H9 (cell line): ENCODE measurements at regions not wholly inside any gene's neighbourhood (a gene's known extent, or its start where the extent isn't known, plus 50 kb on each side); places are given as distances from the start of the nearest gene placed in this dataset.
A peak's percentile ranks its signal among the peaks of the same experiment; 100 is the strongest.

Source experiments
- DNase-seq: peaks from one replicate; pipeline ENCODE4 v3.0.0-alpha.2; 2017
- H2AFZ ChIP-seq: one replicate; pipeline ENCODE4 v1.6.1; 2013; ENCODE audit warnings: mild to moderate bottlenecking, low read length, control low read depth, moderate library complexity
- H2AK5ac ChIP-seq: 2 replicates; pipeline ENCODE4 v1.6.1; 2013; ENCODE audit warnings: low read length, control low read depth, mixed read lengths; ENCODE audit not compliant: insufficient read length
- H2BK120ac ChIP-seq: one replicate; pipeline ENCODE4 v1.6.1; 2013; ENCODE audit warnings: low read depth, mild to moderate bottlenecking, low read length, control low read depth, inconsistent platforms; ENCODE audit not compliant: poor library complexity, severe bottlenecking
- H2BK12ac ChIP-seq: 2 replicates; pipeline ENCODE4 v1.6.1; 2013; ENCODE audit warnings: low read length, control low read depth, mixed read lengths, low read depth; ENCODE audit not compliant: insufficient read length
- H2BK15ac ChIP-seq: 2 replicates; pipeline ENCODE4 v1.6.1; 2013; ENCODE audit warnings: low read depth, low read length, control low read depth
- H2BK20ac ChIP-seq: one replicate; pipeline ENCODE4 v1.6.1; 2013; ENCODE audit warnings: low read depth, mild to moderate bottlenecking, low read length, control low read depth, inconsistent platforms; ENCODE audit not compliant: poor library complexity, severe bottlenecking
- H2BK5ac ChIP-seq: 2 replicates; pipeline ENCODE4 v1.6.1; 2013; ENCODE audit warnings: low read length, control low read depth, mixed read lengths; ENCODE audit not compliant: insufficient read length
- H3K14ac ChIP-seq: 2 replicates; pipeline ENCODE4 v1.6.1; 2013; ENCODE audit warnings: low read length, control low read depth; ENCODE audit not compliant: insufficient read depth
- H3K18ac ChIP-seq: 2 replicates; pipeline ENCODE4 v1.6.1; 2013; ENCODE audit warnings: low read depth, mild to moderate bottlenecking, mixed read lengths, low read length, control low read depth; ENCODE audit not compliant: insufficient read length
- H3K23ac ChIP-seq: 2 replicates; pipeline ENCODE4 v1.6.1; 2013; ENCODE audit warnings: low read length, control low read depth, mixed read lengths, low read depth; ENCODE audit not compliant: insufficient read length
- H3K23me2 ChIP-seq: 2 replicates; pipeline ENCODE4 v1.6.1; 2013; ENCODE audit warnings: low read depth, mild to moderate bottlenecking, mixed read lengths, low read length, control low read depth; ENCODE audit not compliant: insufficient read length, poor library complexity, severe bottlenecking
- H3K27ac ChIP-seq: 2 replicates; pipeline ENCODE4 v1.5.1; 2013; ENCODE audit warnings: low read length, control low read depth, mixed read lengths, low read depth; ENCODE audit not compliant: insufficient read length
- H3K27me3 ChIP-seq: 2 replicates; pipeline ENCODE4 v1.6.1; 2013; ENCODE audit warnings: low read length, control low read depth, inconsistent platforms; ENCODE audit not compliant: insufficient read depth
- H3K4ac ChIP-seq: 2 replicates; pipeline ENCODE4 v1.6.1; 2013; ENCODE audit warnings: low read depth, mild to moderate bottlenecking, control low read depth, inconsistent platforms, low read length, moderate library complexity
- H3K4me1 ChIP-seq: 2 replicates; pipeline ENCODE4 v1.6.1; 2013; ENCODE audit warnings: low read length, control low read depth, inconsistent platforms; ENCODE audit not compliant: insufficient read depth
- H3K4me2 ChIP-seq: 2 replicates; pipeline ENCODE4 v1.6.1; 2013; ENCODE audit warnings: low read length, control low read depth, mixed read lengths; ENCODE audit not compliant: insufficient read length, insufficient read depth
- H3K56ac ChIP-seq: 2 replicates; pipeline ENCODE4 v1.6.1; 2013; ENCODE audit warnings: low read depth, mild to moderate bottlenecking, mixed read lengths, low read length, control low read depth; ENCODE audit not compliant: insufficient read length
- H3K79me1 ChIP-seq: 2 replicates; pipeline ENCODE4 v1.6.1; 2013; ENCODE audit warnings: low read depth, mild to moderate bottlenecking, moderate library complexity, low read length, control low read depth, inconsistent platforms; ENCODE audit not compliant: insufficient read depth, poor library complexity, severe bottlenecking
- H3K79me2 ChIP-seq: 2 replicates; pipeline ENCODE4 v1.6.1; 2013; ENCODE audit warnings: low read length, control low read depth, inconsistent platforms; ENCODE audit not compliant: insufficient read depth
- H3K9ac ChIP-seq: 2 replicates; pipeline ENCODE4 v1.6.1; 2013; ENCODE audit warnings: low read length, control low read depth, mixed read lengths; ENCODE audit not compliant: insufficient read length; ENCODE audit errors: extremely low read depth
- H3K9me3 ChIP-seq: one replicate; pipeline ENCODE4 v1.6.1; 2013; ENCODE audit warnings: low read depth, low read length, inconsistent platforms; ENCODE audit not compliant: control insufficient read depth
- H3T11ph ChIP-seq: one replicate; pipeline ENCODE4 v1.6.1; 2013; ENCODE audit warnings: mild to moderate bottlenecking, low read length, control low read depth, inconsistent platforms
- H4K20me1 ChIP-seq: one replicate; pipeline ENCODE4 v1.6.1; 2013; ENCODE audit not compliant: control insufficient read depth, insufficient read length, insufficient read depth
- H4K5ac ChIP-seq: 2 replicates; pipeline ENCODE4 v1.6.1; 2013; ENCODE audit warnings: low read depth, mild to moderate bottlenecking, mixed read lengths, low read length, control low read depth; ENCODE audit not compliant: insufficient read length
- H4K8ac ChIP-seq: replicated peaks from 2 replicates; pipeline ENCODE4 v1.6.1; 2013; ENCODE audit warnings: low read length, control low read depth, mixed read lengths, low read depth; ENCODE audit not compliant: insufficient read length
- H4K91ac ChIP-seq: 2 replicates; pipeline ENCODE4 v1.6.1; 2013; ENCODE audit warnings: low read depth, mild to moderate bottlenecking, moderate library complexity, mixed read lengths, low read length, control low read depth; ENCODE audit not compliant: insufficient read length
- H3K27ac Mint-ChIP-seq, 3 experiments: 2 replicates in 2 of 3; 3 replicates in 1 of 3; pipeline ENCODE4 v1.8.0; 2020 to 2021; ENCODE audit warnings: mixed read lengths in 3 of 3, mild to moderate bottlenecking in 1 of 3, moderate library complexity in 1 of 3
- H3K27me3 Mint-ChIP-seq: 2 replicates; pipeline ENCODE4 v1.8.0; 2021; ENCODE audit warnings: low read depth, mild to moderate bottlenecking, moderate library complexity, mixed read lengths
- H3K36me3 Mint-ChIP-seq, 3 experiments: 2 replicates in 2 of 3; 3 replicates in 1 of 3; pipeline ENCODE4 v1.8.0; 2020 to 2021; ENCODE audit warnings: low read depth in 3 of 3, mixed read lengths in 3 of 3; ENCODE audit not compliant: insufficient read depth in 1 of 3
- H3K4me1 Mint-ChIP-seq, 2 experiments: 2 replicates each; pipeline ENCODE4 v1.8.0; 2020; ENCODE audit warnings: mixed read lengths in 2 of 2
- H3K4me3 Mint-ChIP-seq, 2 experiments: 2 replicates in 1 of 2; 3 replicates in 1 of 2; pipeline ENCODE4 v1.8.0; 2020 to 2021; ENCODE audit warnings: mild to moderate bottlenecking in 2 of 2, mixed read lengths in 2 of 2, moderate library complexity in 1 of 2
- H3K9me3 Mint-ChIP-seq, 2 experiments: 2 replicates in 1 of 2; 3 replicates in 1 of 2; pipeline ENCODE4 v1.8.0; 2020; ENCODE audit warnings: mild to moderate bottlenecking in 2 of 2, mixed read lengths in 2 of 2, moderate library complexity in 1 of 2
- CTCF ChIP-seq: fragments of 200-600 bp; sonication (generic); conservative IDR thresholded peaks from 3 replicates; pipeline ENCODE4 v1.8.0; 2021; ENCODE audit warnings: antibody characterized with exemption, mild to moderate bottlenecking
- WGBS: extraction: QIAGEN DNeasy Blood & Tissue Kit; methylation state at CpG from one replicate; pipeline ENCODE4 v1.1.7; 2013; ENCODE audit warnings: missing lambda C conversion rate, low lambda C conversion rate, mixed read lengths; ENCODE audit not compliant: insufficient read length; ENCODE audit errors: extremely low coverage; 5-methylcytosine and 5-hydroxymethylcytosine counted together

GRCh38 chr19:31974941-31975340, 370.5 kb upstream of the ZNF507 start:
- Mint-ChIP-seq H3K27me3 (no peaks in the 10 kb centered on the region; the same call in 1 of the 2 replicates), H3K9me3 (peaks cover 0 to 2% of the 10 kb centered on the region in 2 experiments; a peak in 2 of 5 replicates), H3K4me1 (no peaks in the 10 kb centered on the region)

More at GRCh38 chr19:31974941-31975340, 370.5 kb upstream of the ZNF507 start:
- Histone ChIP-seq H4K20me1 (no peaks in the 10 kb centered on the region), H2BK20ac (no peak overlapping the region), H4K91ac (no peak overlapping the region), H3T11ph (no peak overlapping the region), H3K79me1 (no peaks in the 10 kb centered on the region), H2BK5ac (no peak overlapping the region), H2AFZ (no peak overlapping the region), H3K23ac (no peak overlapping the region), H3K18ac (no peak overlapping the region), H4K5ac (no peak overlapping the region), H3K4ac (no peak overlapping the region), H3K56ac (no peak overlapping the region), H2BK15ac (no peak overlapping the region), H3K9ac (no peak overlapping the region), H3K14ac (no peak overlapping the region), H3K4me2 (no peak overlapping the region), H2BK12ac (no peak overlapping the region), H3K79me2 (no peaks in the 10 kb centered on the region), H3K27me3 (no peaks in the 10 kb centered on the region), H4K8ac (no peak overlapping the region), H3K23me2 (no peaks in the 10 kb centered on the region), H3K27ac (no peak overlapping the region), H2AK5ac (no peak overlapping the region), H2BK120ac (no peak overlapping the region), H3K4me1 (no peaks in the 10 kb centered on the region), H3K9me3 (no peaks in the 10 kb centered on the region)
- WGBS: no CpG with 5 or more reads among the region's 4 CpGs
- DNase-seq: no peak
- H3K4me3 Mint-ChIP-seq: no peak overlapping the region
- 0 out of 7 replicates have a peak overlapping the region, but pooled peaks of 1 of the 3 experiments have one; percentile 40 for H3K27ac Mint-ChIP-seq
- no peak for TF ChIP-seq CTCF
- H3K36me3 Mint-ChIP-seq: no peaks in the 10 kb centered on the region; a peak in 1 of 7 replicates
